GM11168 (cell line): ENCODE measurements at regions not wholly inside any gene's neighbourhood (a gene's known extent, or its start where the extent isn't known, plus 50 kb on each side); places are given as distances from the start of the nearest gene placed in this dataset.

Experiments
- in situ Hi-C: fragments of 300-500 bp; cut with MboI; formaldehyde crosslinking; loops from one replicate; pipeline ENCODE4 v1.12.0; 2022; ENCODE audit warnings: low sequenced_read_pairs; ENCODE audit not compliant: unreplicated experiment

DNA sequence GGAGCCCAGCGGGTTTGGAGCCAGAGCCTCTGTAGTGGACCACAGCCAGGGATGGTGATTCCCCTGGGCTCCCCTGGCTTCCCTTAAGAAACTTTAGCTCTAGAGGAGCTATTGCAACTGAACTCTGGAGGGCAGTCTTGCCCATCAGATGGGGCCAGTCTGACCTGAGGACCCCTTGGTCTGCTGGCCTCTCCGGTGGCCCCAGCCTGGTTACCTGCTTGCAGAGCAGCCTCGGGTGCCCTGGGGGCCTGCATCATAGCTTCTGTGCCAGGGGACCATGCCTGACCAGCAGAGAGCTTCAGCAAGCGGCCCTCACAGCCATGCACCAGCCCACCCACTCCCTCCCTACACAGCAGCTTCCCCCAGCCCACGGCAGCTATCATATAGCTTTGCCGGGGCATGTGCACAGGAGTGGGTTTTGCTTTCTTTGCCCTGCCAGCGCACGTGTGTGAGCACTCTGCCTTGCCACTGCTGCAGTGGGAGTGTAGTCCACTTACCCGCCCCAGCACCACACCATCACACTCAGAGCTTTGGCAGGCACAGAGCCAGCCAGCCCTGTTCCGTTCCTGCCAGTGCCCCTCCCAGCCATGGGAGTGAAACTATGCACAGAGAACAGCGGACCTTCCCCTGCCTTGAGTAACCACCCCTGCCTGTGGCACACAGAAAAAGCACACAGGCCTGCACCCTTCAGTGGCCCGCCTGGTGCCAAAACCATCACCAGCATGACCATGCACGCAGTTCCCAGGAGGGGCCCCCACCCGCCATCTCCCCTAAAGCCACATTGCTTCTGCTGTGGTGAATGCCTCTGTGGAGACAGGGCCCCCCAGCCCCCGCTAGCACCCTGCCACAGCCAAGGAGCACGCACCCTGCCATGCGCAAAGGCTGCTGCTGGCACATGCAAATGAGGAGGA, 442.9 kb upstream of the NEGR1 start:
- in situ Hi-C loops: no loop called here

DNA sequence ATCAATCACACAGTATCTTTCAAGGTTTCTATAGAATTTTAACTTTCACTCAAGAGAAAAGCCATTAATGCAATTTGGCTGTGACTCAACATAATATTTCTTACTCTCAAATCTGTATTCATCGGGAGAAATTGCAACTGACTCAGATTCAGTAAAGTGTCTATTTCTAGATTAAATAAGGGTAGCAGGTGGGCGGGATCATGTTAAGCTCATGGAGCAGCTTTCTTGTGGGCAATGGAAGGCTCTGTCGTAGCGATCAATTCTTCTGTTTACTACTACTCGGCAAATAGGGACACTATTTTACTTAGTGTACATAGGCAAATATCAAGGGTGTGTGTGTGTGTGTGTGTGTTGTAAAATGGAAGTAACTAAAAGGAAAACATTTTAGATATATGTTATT, 423.6 kb upstream of the NEGR1 start:
- in situ Hi-C loops: no loop called here

- in situ Hi-C loops: no loop called here
Measured at GRCh38 chr1:72704841-72705477, 422.6 kb upstream of the NEGR1 start.

GRCh38 chr1:72697410-72697809, 415.1 kb upstream of the NEGR1 start:
- in situ Hi-C loops: no loop called here

GRCh38 chr1:72693899-72694298, 411.6 kb upstream of the NEGR1 start:
- in situ Hi-C loops: no loop called here

GRCh38 chr1:72693376-72693775, 411.0 kb upstream of the NEGR1 start:
- in situ Hi-C loops: no loop called here

DNA sequence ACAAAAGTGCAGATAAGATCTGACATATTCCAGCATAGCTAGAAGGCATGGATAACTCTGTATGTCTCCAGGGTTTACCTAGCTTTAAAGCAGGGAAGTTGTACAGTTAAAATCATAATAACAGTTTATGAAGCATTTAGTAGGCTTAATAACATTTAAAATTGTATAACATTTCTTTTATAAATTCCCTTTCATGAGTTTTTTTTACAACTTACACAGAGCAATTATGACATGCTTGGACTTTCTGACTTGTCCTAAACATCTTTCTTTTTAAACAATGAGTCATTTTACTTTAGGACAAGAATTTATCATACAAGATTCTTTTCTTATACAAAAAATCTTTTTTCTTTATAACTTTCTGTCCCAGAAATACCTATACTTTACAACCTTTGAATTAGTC, 408.5 kb upstream of the NEGR1 start:
- in situ Hi-C loops: no loop called here

GRCh38 chr1:72678683-72679082, 396.3 kb upstream of the NEGR1 start:
- in situ Hi-C loops: no loop called here

GRCh38 chr1:72670902-72671301, 388.6 kb upstream of the NEGR1 start:
- in situ Hi-C loops: no loop called here

DNA sequence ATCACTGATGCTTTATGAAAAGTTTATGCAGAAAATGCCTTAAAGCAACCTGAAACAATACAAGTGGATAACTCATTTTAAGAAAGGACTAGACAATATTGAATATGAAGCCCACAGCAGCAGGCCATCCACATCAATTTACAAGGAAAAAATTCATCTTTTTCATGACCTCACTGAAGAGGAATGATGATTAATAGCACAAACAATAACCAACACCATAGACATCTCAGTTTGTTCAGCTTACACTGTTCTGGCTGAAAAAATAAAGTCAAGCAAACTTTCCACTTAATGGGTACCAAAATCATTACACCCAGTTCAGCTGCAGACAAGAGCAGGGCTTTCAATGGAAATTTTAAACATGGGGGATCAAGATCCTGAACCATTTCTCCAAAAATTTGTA, 380.6 kb upstream of the NEGR1 start:
- in situ Hi-C loops: no loop called here

DNA sequence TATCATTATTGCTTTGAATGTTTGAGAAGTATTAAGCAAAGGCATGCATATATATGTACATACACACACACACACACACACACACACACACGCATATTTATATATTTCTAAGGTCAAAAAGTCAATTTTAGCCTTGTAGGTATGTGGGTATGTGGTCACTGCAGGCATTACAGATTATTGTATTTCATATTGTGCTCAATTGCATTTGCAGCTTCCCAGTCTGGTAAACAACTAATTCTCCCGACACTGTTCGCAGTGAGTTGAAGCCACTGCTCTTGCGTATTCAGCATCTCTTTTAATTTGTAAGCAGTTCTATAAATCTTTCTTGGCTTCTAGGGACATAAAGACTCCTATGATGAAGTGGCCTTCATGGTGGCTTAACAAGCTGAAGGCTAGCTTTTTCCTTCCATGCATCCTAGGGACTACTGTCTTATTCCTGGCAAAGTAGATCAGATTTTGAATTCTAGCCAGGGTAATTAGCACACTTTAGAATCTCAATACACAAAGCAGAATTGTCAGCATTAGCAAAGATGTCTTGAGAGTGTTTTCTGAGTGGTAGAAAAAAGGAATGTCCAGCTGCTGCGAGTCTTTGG, 368.6 kb upstream of the NEGR1 start:
- in situ Hi-C loops: no loop called here

GRCh38 chr1:72649991-72650390, 367.7 kb upstream of the NEGR1 start:
- in situ Hi-C loops: no loop called here

DNA sequence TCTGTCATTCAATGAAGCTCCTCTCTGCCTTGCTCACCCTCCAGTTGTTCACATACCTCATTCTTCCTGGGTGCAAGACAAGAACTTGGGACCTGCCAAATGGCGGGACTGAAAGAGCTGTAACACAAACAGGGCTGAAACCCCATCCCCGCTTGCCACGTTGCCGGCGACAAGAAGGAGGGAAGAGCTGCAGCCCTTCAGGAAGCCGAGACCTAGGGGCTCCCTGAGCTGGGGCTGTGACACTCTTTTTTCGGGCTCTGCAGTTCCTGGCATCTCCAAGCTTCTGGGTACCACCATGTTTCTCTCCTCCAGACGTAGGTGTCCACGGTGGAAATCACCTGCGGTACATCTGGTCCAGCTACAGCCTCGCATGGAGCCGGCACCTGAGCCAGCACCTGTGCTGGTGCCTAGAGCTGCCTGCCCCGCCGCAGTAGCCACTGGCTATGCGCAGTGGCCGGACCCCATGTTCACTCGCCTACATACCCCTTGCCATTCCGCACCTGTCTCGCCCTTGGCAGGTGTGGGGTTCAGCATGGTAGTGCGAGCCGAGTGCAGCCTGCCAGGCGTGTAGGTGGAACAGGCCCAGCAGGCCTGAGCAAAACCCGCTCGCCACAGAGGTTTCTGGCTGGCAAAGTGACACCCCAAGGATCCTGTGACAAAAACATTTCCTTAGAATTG, 367.0 kb upstream of the NEGR1 start:
- in situ Hi-C loops: no loop called here

DNA sequence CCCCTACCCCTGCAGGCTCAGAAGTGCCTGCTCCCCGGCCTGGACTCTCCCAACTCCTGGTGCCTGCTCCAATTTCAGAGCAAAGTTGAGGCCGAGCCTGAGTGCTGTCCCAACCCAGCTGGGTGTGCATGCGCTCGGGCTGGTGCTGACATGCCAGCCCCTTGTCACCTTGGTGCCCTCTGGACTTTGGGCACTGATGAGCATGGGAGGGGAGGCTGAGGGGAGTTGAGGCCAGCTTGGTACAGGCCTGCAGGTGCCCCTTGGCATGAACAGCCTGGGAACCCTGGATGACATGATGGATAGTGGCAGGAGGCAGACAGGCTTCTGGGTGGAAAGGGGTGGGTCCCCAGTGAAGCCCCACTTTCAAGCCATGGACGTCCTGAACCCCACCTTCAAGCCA, 366.1 kb upstream of the NEGR1 start:
- in situ Hi-C loops: no loop called here

- in situ Hi-C loops: no loop called here
Measured at GRCh38 chr1:72643142-72643541, 360.8 kb upstream of the NEGR1 start.

DNA sequence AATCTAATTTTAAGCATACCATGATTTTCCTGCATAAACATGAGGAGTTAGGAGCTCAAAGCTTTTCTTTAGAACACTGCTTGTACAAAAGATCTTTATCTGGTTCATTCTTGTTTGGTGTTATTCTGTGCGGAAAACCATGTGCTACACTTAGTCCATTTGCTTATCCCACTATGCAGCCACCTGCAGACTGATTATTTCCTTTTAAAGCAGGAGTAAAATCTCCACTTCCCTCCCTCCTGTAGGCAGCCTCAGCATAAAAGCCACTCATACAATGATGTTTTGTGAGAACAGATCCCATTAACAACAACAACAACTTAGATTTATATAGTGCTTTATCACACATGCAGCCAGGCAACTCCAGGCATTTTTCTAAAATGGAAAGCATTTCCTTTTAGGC, 355.3 kb upstream of the NEGR1 start:
- in situ Hi-C loops: no loop called here

DNA sequence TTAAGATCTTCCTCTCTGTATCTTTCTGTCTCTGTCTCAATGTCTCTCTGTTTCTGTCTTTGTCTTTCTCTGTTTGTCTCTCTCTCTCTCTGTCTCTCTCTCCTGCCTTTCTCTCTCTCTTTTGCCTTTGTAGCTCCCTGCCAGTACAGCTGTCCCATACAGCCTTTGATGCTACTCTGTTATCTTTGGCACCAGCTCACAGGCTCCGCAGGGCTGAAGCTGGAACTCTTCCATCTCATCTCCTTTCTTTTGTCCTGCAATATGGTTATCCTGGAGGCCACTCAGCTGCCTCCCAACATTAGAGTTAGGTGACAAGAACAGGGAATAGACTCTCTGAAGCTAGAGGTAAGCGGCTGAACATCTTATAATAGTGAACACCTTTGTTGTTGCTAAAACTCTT, 354.3 kb upstream of the NEGR1 start:
- in situ Hi-C loops: no loop called here

GRCh38 chr1:72635719-72636118, 353.4 kb upstream of the NEGR1 start:
- in situ Hi-C loops: no loop called here

GRCh38 chr1:72634946-72635345, 352.6 kb upstream of the NEGR1 start:
- in situ Hi-C loops: no loop called here

DNA sequence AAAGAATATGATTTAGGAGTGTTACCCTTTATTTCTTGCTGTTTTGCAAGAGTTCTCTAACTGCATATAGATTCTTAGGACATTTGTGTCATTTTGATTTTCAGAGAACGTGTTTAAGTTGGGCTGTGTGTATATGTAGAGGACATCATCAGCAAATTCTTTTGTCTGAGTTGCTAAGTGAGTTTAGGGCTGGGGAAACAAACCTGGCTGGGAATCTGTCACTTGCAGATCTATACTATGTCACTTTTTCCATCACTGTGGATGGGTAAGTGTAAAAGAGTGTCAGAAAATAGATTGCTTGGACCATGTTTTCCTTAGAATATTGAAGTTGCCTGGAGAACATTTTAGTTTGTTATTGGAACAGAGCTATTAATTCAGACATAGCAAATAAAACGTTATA, 349.1 kb upstream of the NEGR1 start:
- in situ Hi-C loops: no loop called here

- in situ Hi-C loops: no loop called here
Measured at GRCh38 chr1:72623299-72623708, 341.0 kb upstream of the NEGR1 start.
